ENCODE measurements at regions not wholly inside any gene's neighbourhood (a gene's known extent, or its start where the extent isn't known, plus 50 kb on each side); places are given as distances from the start of the nearest gene placed in this dataset.

GRCh38 chr21:25507522-25507921, 99.8 kb downstream of the MRPL39 start:
- no peak for TF ChIP-seq JUNB (IDR thresholded peaks at IDR 0.05; ENCODE audit: unreplicated experiment)
- no peak for TF ChIP-seq EZH2 (IDR thresholded peaks at IDR 0.05; ENCODE audit: low read depth, unreplicated experiment)
- TF ChIP-seq CTCF (conservative IDR thresholded peaks at IDR 0.05; ENCODE audit: low read depth in 2 of 2): 0 out of 4 replicates have a peak, but pooled peaks have one; percentile 7 to 21
- no peak for TF ChIP-seq POLR2AphosphoS5 (IDR thresholded peaks at IDR 0.05; ENCODE audit: low read depth)
- no peak for TF ChIP-seq CREB1 (CRISPR knock-in tag; IDR thresholded peaks at IDR 0.05; ENCODE audit: low read depth)

Measured in GM23338 (cell line).